HG03103 (cell line): ENCODE measurements at regions not wholly inside any gene's neighbourhood (a gene's known extent, or its start where the extent isn't known, plus 50 kb on each side); places are given as distances from the start of the nearest gene placed in this dataset.
"Not testable (repeated sequence)": the region's sequence is repeated elsewhere in the genome, so short reads cannot be mapped to it uniquely, and the experiment has no call there.

Source experiments
- ATAC-seq: cut with Tn5 transposase; IDR thresholded peaks from one replicate; pipeline ENCODE4 v1.9.1; 2021; ENCODE audit warnings: low read depth; ENCODE audit not compliant: unreplicated experiment

DNA sequence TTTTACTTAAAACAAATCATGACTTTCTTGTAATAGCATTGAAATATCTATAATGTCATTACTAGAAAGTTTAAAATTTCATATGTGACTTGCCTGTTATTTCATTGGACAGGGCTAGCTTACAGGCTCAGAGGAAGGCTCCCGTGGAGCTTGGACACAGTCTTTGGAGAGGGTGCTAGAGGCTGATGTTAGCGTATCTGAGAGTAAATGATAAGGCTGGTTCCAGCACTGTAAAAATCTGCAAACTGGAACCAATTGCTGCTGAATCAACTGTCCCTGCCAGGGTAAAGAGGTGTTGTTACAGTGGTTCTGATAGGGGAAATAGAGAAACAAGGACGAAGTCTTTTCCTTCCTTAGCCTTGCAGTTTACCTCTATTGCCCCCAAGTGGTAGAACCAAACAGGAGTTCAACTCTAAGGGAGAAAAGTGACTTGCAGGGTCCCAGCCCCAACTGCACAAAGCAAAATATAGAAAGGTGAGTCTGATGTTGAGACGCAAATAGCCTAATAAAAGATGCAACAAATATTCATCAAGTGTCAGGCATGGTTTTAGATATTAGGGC, 901.7 kb downstream of the DIAPH3 start:
- no peak for ATAC-seq

DNA sequence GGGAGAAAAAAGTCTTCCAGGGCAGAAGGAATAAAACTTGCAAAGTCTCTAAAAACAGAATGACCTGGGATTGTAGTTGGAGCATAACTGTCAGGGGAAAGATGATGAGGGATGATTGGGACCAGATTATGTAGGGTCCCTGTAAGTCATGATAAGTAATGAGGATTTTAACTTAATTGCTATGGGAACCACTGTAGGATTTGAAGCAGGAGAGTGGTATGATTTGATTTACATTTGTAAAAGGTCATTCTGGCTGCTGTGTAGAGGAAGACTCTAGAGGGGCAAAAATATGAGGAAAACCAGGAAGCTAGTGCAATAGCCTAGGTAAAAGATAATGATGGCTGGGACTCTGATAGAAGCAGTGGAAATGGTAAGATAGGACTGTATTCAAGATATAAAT, 900.2 kb downstream of the DIAPH3 start:
- ATAC-seq, result no peak

DNA sequence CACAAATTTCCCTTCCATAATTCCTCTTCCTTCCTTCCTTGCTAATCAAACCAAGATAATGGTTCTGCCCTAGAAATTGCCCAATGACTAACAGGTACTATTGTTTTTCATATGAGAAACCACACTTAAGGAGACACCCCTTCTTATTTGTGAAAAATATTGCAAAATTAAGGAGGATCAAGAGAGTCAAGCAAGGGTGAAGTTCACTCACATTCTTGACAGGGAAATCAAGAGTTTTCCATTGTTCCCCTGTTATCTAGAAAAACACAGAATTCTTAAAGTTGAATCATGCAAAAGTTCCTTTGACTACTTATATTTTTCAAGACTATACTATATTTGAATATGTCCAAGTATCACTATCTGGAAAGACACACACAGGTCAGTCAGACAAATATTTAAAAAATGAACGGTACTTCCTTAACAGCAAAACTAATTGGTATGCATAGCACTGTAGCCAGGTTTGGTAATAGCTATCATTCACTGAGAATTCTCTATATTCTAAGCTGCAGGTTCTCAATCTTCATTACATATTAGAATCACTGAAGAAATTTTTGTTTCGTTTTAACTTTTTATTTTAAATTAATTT, 897.2 kb downstream of the DIAPH3 start:
- no peak for ATAC-seq

DNA sequence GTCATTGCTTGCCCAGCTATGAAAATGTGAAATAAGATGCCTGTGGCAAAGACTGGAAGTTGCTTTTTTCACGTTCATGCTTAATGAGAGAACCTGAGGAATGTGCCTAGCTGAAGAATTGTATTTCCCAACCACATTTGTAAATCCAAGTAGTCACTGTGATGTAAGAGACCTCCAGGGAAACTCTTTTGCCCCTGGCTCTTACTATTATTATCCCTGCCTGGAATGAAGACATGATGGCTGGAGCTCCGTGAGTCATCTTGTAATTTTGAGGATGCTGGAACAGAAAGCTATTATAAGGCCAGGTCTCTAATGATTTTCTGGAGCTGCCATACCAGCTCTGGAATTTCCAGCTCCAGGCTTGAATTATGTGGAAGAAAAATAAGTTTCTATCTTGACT, 894.3 kb downstream of the DIAPH3 start:
- ATAC-seq, result no peak

DNA sequence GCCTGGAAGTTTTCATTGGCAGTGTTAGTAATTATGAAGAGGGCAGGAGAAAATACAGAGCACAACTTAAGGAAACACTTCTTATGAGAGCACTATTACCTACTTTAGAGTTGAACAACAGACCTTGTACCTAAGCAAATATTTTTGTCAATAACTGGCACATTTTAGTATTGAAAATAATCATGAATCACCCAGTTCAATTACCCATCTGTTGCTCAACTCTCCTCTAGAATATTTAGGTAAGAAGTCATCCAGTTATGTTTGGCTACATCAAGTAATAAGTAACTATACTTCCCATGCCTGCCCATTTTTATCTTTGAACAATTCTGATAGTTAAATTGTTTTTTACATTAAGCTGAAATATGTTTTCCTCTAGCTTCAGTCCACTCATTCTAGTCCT, 893.4 kb downstream of the DIAPH3 start:
- ATAC-seq, result no peak

DNA sequence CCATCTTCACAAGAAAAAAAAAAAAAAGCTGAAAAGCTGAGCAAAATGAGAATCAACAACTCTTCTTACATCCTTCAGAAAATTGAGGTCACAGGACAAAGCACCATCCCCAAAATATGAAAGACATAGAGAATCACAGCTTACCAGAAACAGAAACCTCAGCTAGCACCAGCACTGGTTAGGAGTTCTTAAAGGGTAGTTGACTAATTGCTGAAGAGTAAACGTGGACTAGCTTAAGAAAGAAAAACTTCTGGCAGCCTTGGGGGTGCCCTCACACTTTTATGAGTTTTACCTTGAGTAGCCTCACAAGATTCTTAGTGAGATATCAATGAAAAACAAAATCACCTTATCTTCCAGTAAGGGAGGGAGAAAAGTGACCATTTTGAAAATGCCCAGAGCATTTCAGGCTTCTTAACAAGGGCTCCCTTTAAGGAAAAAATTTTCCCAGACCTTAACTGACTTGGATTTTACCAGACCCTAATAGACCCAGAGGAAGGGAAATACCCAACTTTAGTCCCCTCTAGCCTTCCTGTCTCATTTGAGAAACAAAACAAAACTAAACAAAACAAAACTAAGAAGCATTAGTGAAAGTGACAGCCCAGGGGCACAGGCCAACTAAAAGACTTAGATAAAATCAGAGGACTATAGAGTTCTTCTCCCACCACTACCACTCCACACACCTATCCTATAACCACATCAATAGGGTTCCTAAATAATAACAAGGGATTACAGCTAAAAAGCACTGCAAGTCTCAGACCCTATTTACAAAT, 888.6 kb downstream of the DIAPH3 start:
- ATAC-seq, result no peak

DNA sequence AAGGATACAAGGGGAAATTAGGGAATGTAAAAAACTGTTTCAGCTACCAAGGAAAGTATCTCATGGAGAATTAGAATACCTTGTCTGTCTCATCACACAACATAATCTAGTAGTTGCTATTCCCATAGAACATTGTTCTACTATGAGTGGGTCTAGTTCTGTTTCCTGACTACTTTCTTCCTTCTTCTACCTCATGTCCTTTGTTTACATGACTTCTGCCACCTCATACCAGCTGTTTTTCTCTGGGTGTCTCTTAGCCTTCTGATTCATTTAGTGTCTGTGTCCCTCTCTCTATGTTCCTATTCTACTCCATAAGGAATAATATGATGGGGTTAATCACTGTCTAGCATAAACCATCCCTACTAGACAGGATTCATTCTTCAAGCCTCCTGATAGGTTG, 887.3 kb downstream of the DIAPH3 start:
- ATAC-seq, result no peak

DNA sequence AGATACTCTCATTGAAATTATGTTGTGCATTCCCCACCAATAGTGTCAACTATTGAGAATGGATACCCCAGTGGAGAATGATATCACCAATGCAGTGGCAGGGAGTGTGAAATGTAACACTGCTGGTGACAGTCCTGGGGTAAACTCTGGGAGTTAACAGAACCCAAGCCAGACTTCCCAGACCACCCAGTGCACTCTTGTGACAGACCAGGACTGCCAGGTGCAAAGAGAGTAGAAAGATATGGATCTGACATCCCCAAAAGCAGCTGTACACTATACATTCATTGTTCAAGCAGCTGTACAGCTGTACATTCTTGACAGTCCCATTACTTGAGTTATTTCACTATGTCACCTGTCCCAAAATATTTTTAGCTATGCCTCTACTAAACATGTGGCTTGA, 886.6 kb downstream of the DIAPH3 start:
- ATAC-seq, result no peak

DNA sequence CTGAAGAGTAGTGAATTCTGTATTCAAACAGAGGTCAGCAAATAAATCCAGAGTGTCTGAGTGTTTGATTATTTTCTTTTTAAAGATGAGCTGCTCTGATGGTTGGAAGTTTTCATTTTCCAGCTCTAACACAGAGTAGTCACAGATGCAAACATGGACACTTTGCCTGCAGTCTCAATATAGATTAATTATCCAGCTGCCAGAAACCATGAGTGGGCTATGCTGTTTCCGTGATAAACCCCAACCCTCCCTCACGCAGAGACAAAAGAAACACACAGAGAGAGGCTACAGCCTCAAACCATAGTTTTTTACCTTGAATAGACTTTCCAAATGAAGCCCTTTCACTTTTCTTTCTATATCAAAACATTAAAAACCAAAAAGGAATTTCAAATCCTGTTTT, 884.7 kb downstream of the DIAPH3 start:
- ATAC-seq, result no peak

DNA sequence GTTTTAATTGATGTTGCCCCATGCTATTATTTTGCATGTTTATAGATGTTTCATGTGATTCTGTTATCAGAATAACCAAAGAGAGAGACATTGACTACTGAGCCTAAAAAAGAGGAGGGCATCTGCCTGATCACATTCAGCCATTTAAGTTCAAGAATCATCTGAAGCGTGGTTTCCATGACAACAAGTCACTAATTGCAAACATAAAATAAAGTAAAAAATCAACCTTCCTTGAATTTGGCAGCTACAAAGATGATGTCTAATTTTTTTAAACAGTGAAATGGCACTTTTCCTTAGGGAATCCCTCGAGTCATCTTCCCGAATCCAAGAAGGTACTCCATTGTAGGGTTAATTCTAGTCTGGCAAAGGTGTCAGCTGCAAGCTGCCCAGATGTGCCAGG, 884.2 kb downstream of the DIAPH3 start:
- no peak for ATAC-seq

DNA sequence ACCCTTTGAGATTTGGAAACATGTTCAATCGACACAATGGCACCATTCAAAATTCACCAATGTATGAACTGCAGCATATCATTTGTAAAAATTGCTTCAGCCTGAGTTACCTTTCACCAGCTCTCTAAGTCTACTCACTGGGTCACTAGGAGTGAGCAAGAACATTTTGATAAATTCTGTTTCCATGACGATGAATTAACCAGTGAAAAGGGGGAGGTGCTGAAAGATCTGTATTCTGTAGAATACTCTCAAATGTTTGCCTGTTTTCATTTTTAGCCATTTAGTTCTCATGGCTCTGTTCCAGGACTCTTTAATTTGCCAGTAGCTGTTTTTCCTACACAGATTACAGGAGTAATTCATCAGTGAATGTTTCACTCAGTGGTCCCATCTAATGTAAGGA, 883.4 kb downstream of the DIAPH3 start:
- no peak for ATAC-seq

DNA sequence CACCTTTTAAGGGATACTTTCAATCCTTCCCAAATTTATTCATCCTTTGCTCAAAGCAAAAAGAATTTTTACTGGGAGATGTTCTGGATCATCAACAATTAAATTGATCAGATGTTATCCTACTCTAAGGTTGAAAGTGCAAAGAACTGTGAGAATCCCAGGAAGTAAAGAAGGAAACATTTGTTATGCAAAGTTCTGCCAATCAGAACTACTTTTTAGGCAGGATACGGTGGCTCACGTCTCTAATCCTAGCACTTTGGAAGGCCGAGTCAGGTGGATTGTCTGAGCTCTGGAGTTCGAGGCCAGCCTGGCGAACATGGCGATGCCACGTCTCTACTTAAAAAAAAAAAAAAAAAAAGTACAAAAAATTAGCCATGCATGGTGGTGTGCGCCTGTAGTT, 882.3 kb downstream of the DIAPH3 start:
- ATAC-seq, result no peak

DNA sequence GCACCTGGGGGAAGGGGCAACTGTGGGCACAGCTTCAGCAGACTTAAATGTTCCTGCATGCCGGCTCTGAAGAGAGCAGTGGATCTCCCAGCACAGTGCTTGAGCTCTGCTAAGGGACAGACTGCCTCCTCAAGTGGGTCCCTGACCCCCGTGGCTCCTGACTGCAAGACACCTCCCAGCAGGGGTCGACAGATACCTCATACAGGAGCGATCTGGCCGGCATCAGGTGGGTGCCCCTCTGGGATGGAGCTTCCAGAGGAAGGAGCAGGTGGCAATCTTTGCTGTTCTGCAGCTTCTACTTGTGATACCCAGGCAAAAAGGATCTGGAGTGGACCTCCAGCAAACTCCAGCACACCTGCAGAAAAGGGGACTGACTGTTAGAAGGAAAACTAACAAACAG, 871.5 kb downstream of the DIAPH3 start:
- ATAC-seq, result not testable (repeated sequence)

DNA sequence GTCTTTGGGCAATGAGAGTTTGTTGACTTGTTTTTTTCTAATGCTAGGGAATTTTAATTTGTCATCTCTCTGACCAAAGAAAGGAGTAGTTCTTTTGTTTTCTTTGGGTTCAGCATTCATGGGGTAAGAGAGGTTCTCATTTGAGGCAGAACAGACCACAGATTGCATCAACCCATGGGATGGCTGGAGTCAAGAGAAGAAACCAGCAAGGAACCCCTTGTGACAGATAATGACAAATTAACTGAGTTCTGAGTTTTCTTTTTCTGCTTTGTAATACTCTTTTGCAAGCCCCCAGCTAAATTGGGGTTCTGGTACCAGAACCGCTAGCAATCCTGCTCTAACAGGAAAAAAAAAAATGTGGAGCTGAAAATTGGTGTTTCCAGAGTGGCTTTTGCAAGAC, 864.1 kb downstream of the DIAPH3 start:
- no peak for ATAC-seq

DNA sequence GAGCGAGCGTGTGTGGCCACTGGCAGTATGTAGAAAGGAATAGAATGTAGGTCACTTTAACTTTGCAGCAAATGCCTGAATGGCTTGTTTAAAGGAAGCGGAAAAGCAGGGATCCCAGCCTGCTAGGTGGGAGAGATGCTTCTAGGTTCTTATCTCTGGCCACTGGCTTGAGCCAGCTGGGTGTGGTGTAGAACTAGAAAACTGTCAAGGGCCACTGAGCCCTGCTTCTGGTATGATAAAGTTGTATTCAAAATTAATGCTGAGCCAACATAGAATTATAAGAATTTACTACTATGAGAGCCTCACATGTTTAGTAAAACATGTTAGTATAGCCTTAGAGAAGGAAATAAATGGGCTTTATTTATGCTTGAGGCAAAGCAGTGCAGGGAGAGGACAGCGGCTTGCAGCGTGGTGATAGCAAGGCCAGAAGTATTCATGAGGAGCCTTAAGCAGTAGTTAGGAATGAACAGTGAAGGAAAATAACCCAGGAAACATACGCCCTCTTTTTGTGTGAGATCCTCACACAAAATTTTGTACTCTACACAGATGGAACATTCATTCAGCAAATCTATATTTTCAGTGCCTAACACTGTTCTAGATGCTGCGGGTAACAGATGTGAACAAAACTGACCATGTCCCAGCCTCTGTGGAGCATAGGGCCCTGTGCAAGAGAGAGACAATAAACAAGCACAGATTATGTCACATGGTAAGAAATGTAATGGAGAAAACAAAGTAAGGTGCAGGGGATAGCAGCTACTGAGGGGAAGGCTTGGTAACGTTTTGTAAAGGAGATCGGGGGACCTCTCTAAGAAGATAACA, 863.2 kb downstream of the DIAPH3 start:
- no peak for ATAC-seq

DNA sequence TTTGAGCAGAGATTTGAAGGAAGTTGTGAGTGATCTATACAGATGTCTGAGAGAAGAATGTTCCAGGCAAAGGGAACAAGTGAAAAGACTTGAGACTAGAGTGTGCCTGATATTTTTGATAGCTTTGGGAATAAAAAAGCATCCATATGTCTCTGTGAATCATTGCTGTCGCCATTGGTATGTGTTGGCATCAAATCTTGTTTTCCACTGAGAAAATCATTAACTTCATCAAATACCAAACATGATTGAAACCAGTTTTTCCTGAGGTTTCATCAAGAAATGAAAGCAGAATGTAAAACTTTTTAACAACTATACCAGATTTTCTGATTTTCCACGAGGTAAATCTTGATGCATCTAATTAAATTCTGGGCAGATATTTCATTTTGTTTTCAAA, 862.6 kb downstream of the DIAPH3 start:
- no peak for ATAC-seq

DNA sequence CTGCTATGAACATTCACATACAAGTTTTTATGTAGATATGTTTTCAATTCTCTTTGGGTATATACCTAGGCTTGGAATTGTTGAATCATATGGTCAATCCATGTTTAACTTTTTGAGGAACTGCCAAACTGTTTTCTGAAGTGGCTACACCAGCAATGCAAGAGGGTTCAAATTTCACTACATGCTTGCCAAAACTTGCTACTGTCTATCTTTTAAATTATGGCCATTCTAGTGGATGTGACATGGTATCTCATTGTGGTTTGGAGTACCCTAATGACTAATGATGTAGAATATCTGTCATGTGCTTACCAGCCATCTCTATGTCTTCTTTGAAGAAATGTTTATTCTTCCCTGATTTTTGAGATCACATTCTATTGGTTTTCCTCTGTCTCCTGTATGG, 860.3 kb downstream of the DIAPH3 start:
- no peak for ATAC-seq

DNA sequence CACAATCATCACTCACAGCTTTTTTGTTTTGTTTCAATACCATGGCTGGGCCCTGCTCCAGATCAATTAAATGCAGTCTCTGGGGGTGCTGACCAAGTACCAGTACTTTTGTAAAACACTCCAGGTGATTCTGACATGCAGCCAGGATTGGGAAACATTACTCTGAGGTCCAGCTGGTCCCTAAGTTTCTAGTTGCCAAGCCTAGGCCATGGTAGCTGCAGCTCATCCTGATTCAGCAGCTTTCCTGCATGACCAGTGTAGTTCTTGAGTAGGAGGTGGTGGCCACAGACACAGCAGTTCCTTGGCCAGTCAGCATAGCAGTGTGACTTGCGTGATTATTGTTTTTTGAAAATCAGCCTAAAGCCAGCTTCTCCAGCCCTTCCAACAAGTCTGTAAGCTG, 859.1 kb downstream of the DIAPH3 start:
- ATAC-seq, result no peak

DNA sequence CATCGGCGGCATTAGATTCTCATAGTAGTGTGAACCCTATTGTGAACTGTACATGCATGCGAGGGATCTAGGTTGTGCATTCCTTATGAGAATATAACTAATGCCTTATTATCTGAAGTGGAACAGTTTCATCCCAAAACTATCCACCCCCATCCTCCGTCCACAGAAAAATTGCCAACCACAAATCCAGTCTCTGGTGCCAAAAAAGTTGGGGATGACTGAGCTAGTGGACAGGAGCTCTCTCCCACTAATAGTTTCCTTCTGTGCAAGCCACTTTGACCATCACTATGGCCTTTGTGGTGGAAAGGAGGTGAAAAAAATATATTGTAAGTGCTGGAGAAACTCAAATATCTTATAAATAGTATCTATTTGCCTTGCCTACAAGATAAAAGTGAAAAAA, 857.8 kb downstream of the DIAPH3 start:
- ATAC-seq, result no peak

DNA sequence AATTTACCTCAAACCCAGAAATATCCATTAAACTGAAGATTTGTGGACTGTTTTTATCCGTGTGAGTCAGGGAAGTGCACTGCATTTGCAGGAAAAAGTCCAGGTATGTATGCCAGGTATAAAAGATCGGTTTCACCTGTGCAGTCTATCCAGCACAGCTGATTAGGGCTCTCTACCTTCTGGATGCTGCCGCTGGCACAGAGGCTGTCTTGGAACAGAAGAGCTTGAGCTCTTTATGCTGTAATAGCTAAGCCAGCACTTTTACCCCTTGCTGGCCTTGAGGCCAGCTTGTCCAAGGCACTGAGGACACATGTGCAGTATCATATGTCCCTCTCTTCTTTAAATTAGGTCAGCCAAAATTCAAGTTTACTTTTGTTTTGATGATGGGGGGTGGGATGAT, 851.0 kb downstream of the DIAPH3 start:
- ATAC-seq, result no peak

DNA sequence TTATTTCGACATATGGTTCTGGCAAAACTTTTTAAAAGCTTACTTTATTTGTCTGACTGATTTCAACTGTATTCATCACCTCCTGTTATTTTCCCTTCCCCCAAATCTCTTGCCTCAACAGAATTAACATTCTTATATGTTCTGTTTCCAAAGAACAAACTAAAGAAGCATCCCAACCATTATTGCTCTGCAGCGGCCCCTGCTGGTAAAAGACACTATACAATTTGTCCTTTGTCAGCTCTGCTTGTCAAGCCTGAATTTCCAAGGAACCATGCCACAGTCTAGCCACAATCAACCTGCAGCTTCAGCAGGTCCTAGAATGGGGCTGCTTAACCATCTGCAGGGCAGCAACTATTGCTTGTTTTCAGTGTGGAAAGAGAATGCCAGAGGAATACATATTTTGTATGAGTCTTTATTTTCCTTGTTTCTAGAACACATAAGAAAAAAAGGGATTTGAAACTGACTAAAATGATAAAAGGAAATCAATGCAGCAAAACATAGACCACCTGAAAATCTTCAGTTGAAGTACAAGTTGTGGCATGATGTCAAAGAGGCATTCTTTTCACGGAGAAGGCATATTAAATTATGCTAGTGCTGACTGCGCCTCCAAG, 845.3 kb downstream of the DIAPH3 start:
- ATAC-seq, result peak; percentile 73
